Keratinocyte (primary cell): ENCODE measurements at regions not wholly inside any gene's neighbourhood (a gene's known extent, or its start where the extent isn't known, plus 50 kb on each side); places are given as distances from the start of the nearest gene placed in this dataset.

Experiments
- DNase-seq: peaks from one replicate; pipeline ENCODE4 v3.0.0-alpha.2; 2011; ENCODE audit warnings: low read depth, missing footprints, low spot score
- FAIRE-seq: peaks from 2 replicates; lab custom pipeline; 2011; peaks lifted over from hg19 to GRCh38; lab: Jason Lieb, UNC
- H2AFZ ChIP-seq: 2 replicates; pipeline ENCODE4 v1.6.0; 2012; ENCODE audit warnings: low read length, control low read depth, inconsistent platforms; ENCODE audit not compliant: control insufficient read depth
- H3K27ac ChIP-seq: 2 replicates; pipeline ENCODE4 v1.5.1; 2011; ENCODE audit warnings: low read length; ENCODE audit not compliant: control insufficient read depth, insufficient read depth
- H3K27me3 ChIP-seq: 3 replicates; pipeline ENCODE4 v1.6.0; 2011; ENCODE audit warnings: low read length; ENCODE audit not compliant: control insufficient read depth, insufficient read depth; ENCODE audit errors: extremely low read depth
- H3K36me3 ChIP-seq, 2 experiments: 2 replicates in 1 of 2; 3 replicates in 1 of 2; pipeline ENCODE4 v1.5.1; 2011; ENCODE audit warnings: low read length in 2 of 2, mild to moderate bottlenecking in 1 of 2; ENCODE audit not compliant: control insufficient read depth in 2 of 2, insufficient read depth in 2 of 2; ENCODE audit errors: extremely low read depth in 1 of 2
- H3K4me1 ChIP-seq: 3 replicates; pipeline ENCODE4 v1.5.1; 2011; ENCODE audit warnings: low read length; ENCODE audit not compliant: control insufficient read depth, insufficient read depth; ENCODE audit errors: extremely low read depth
- H3K4me2 ChIP-seq: 3 replicates; pipeline ENCODE4 v1.6.0; 2011; ENCODE audit warnings: low read depth, low read length; ENCODE audit not compliant: control insufficient read depth, insufficient read depth; ENCODE audit errors: extremely low read depth
- H3K4me3 ChIP-seq, 3 experiments: fragments of 200-600 bp in 1 of 3; sonication (generic) in 1 of 3; 2 replicates in 2 of 3; 3 replicates in 1 of 3; pipeline ENCODE4 v1.5.1; 2011 to 2016; ENCODE audit warnings: low read length in 3 of 3, mild to moderate bottlenecking in 3 of 3, control low read depth in 2 of 3, inconsistent platforms in 1 of 3, low read depth in 1 of 3, mixed read lengths in 1 of 3, mixed run types in 1 of 3, moderate library complexity in 1 of 3; ENCODE audit not compliant: control insufficient read depth in 2 of 3, insufficient read depth in 2 of 3; ENCODE audit errors: extremely low read depth in 1 of 3
- H3K79me2 ChIP-seq: 2 replicates; pipeline ENCODE4 v1.6.0; 2012; ENCODE audit warnings: low read length; ENCODE audit not compliant: control insufficient read depth, insufficient read depth
- H3K9ac ChIP-seq: 3 replicates; pipeline ENCODE4 v1.6.0; 2011; ENCODE audit warnings: low read length; ENCODE audit not compliant: control insufficient read depth, insufficient read depth; ENCODE audit errors: extremely low read depth
- H3K9me1 ChIP-seq: 3 replicates; pipeline ENCODE4 v1.6.0; 2011; ENCODE audit warnings: low read length; ENCODE audit not compliant: control insufficient read depth, insufficient read depth; ENCODE audit errors: extremely low read depth
- H3K9me3 ChIP-seq: 2 replicates; pipeline ENCODE4 v1.5.1; 2012; ENCODE audit warnings: low read depth, low read length; ENCODE audit not compliant: control insufficient read depth
- H4K20me1 ChIP-seq: 3 replicates; pipeline ENCODE4 v1.6.0; 2011; ENCODE audit warnings: low read length; ENCODE audit not compliant: control insufficient read depth, insufficient read depth; ENCODE audit errors: extremely low read depth
- EZH2 ChIP-seq: IDR thresholded peaks from one replicate; pipeline ENCODE4 v1.6.1; 2012; ENCODE audit warnings: inconsistent platforms, mild to moderate bottlenecking, low read length, moderate library complexity
- dilution Hi-C: fragments of 300-500 bp; cut with MboI; formaldehyde crosslinking; loops from one replicate; pipeline ENCODE4 v1.7.0; 2020; ENCODE audit warnings: low sequenced_read_pairs; ENCODE audit not compliant: extremely low pct_ligation_motif_present
- TF ChIP-seq, protein P1 (sequence below), 3 experiments: IDR thresholded peaks in 1 of 3; conservative IDR thresholded peaks in 1 of 3; optimal IDR thresholded peaks in 1 of 3; 2 replicates in 2 of 3; 3 replicates in 1 of 3; pipeline versions ENCODE3 to v1.5.1; 2011; ENCODE audit warnings: low read length in 3 of 3, mild to moderate bottlenecking in 3 of 3, moderate library complexity in 2 of 3, control low read depth in 1 of 3, inconsistent platforms in 1 of 3; ENCODE audit not compliant: insufficient read depth in 2 of 3; ENCODE audit errors: extremely low read depth in 1 of 3

GRCh38 chr12:107541001-107541705 is 144.4 kb upstream of the PWP1 start:
- DNase-seq (no peak), FAIRE-seq (no peak)
- H3K4me1 ChIP-seq, result no peaks in the 10 kb centered on the region
- H3K79me2 ChIP-seq, result no peaks in the 10 kb centered on the region
- no peaks in the 10 kb centered on the region for H3K27me3 ChIP-seq
- H3K4me2 ChIP-seq, result no peak overlapping the region
- no peak overlapping the region for H3K9ac ChIP-seq
- dilution Hi-C loops, result no loop called here
- no peaks in the 10 kb centered on the region for H3K9me1 ChIP-seq
- TF ChIP-seq, protein P1, sequence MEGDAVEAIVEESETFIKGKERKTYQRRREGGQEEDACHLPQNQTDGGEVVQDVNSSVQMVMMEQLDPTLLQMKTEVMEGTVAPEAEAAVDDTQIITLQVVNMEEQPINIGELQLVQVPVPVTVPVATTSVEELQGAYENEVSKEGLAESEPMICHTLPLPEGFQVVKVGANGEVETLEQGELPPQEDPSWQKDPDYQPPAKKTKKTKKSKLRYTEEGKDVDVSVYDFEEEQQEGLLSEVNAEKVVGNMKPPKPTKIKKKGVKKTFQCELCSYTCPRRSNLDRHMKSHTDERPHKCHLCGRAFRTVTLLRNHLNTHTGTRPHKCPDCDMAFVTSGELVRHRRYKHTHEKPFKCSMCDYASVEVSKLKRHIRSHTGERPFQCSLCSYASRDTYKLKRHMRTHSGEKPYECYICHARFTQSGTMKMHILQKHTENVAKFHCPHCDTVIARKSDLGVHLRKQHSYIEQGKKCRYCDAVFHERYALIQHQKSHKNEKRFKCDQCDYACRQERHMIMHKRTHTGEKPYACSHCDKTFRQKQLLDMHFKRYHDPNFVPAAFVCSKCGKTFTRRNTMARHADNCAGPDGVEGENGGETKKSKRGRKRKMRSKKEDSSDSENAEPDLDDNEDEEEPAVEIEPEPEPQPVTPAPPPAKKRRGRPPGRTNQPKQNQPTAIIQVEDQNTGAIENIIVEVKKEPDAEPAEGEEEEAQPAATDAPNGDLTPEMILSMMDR (optimal IDR thresholded peaks at IDR 0.05 in 1 of 3, IDR thresholded peaks at IDR 0.05 in 1 of 3, conservative IDR thresholded peaks at IDR 0.05 in 1 of 3; ENCODE audit: extremely low read depth in 1 of 3, insufficient read depth in 2 of 3, low read length in 3 of 3), result no peak
- TF ChIP-seq EZH2, result no peak
- no peak overlapping the region for H3K4me3 ChIP-seq
- no peaks in the 10 kb centered on the region for H4K20me1 ChIP-seq
- no peaks in the 10 kb centered on the region for H3K9me3 ChIP-seq
- H3K36me3 ChIP-seq, result no peaks in the 10 kb centered on the region
- H2AFZ ChIP-seq, result no peak overlapping the region
- no peak overlapping the region for H3K27ac ChIP-seq

GRCh38 chr12:107543416-107543815 is 142.2 kb upstream of the PWP1 start:
- FAIRE-seq (no peak), DNase-seq (no peak)
- no peak overlapping the region for H2AFZ ChIP-seq
- H3K36me3 ChIP-seq, result no peaks in the 10 kb centered on the region
- TF ChIP-seq EZH2, result no peak
- TF ChIP-seq, protein P1 (optimal IDR thresholded peaks at IDR 0.05 in 1 of 3, IDR thresholded peaks at IDR 0.05 in 1 of 3, conservative IDR thresholded peaks at IDR 0.05 in 1 of 3; ENCODE audit: extremely low read depth in 1 of 3, insufficient read depth in 2 of 3, low read length in 3 of 3), result no peak
- no peak overlapping the region for H3K4me2 ChIP-seq
- H3K27me3 ChIP-seq, result no peaks in the 10 kb centered on the region
- H3K9ac ChIP-seq, result no peak overlapping the region
- H3K9me3 ChIP-seq, result no peaks in the 10 kb centered on the region
- H3K4me3 ChIP-seq, result no peak overlapping the region
- no peaks in the 10 kb centered on the region for H3K9me1 ChIP-seq
- H3K4me1 ChIP-seq, result no peaks in the 10 kb centered on the region
- H4K20me1 ChIP-seq, result no peaks in the 10 kb centered on the region
- no peaks in the 10 kb centered on the region for H3K79me2 ChIP-seq
- H3K27ac ChIP-seq, result no peak overlapping the region
- dilution Hi-C loops, result no loop called here
